ENCODE measurements at regions not wholly inside any gene's neighbourhood (a gene's known extent, or its start where the extent isn't known, plus 50 kb on each side); places are given as distances from the start of the nearest gene placed in this dataset.

DNA sequence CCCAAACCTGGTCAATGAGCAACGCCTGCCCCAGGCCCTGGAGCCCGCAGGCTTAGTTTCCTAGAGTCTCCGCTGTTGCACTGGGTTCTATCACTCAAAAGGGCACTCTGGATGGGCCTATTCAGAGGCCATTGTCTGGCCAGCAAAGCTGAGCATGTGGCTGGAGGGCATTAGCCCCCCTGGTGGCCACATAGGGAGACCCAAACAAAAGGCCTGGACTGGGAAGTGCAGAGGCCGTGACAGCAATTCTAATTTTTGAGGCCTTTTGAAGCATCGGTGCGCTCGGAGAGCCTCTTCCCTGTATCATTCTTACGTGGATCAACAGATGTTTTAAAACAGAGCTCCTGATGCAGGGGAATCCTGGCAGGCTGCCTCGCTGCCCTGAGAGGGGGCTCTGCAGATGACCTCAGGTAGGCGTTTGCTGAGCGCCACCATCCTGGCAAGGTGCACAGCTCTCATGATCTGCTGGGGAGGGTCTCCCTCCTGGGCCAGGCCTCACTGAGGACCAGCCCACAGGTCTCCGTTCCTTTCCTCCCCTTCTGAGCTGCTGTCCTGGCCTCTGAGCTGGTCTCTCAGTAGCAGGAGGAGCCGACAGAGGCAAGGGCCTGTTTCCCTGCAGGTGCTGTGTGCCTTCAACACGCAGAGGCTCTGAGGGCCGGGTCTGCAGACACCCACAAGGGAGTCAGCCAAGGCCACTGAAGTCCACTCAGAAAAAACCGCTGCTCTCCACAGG, 190.5 kb downstream of the URI1 start:
- no peak for TF ChIP-seq CTCF (IDR thresholded peaks at IDR 0.05)
- no peak for TF ChIP-seq POLR2A (IDR thresholded peaks at IDR 0.05)
